ENCODE measurements at regions not wholly inside any gene's neighbourhood (a gene's known extent, or its start where the extent isn't known, plus 50 kb on each side); places are given as distances from the start of the nearest gene placed in this dataset.

- Mint-ChIP-seq H3K27me3 (peaks cover 0 to 21% of the 10 kb centered on the region in 2 donors), H3K27ac (no peak overlapping the region), H3K9me3 (peaks cover 0 to 3% (median 0%) of the 10 kb centered on the region in 3 donors), H3K4me3 (no peak overlapping the region), H3K4me1 (no peaks in the 10 kb centered on the region), H3K36me3 (no peaks in the 10 kb centered on the region)
- no peaks in the 10 kb centered on the region for H3K4me1 ChIP-seq (ENCODE audit: control insufficient read depth in 1 of 2, extremely low read depth in 1 of 2, insufficient read depth in 2 of 2, low read length in 2 of 2)
- H3K9me3 ChIP-seq = no peaks in the 10 kb centered on the region
- H3K36me3 ChIP-seq (ENCODE audit: control insufficient read depth in 2 of 2, extremely low read depth in 1 of 2, insufficient read depth in 1 of 2, low read length in 1 of 2) = no peaks in the 10 kb centered on the region
- DNase-seq = no peak
- ChIA-PET CTCF (no interaction called here), POLR2A (no interaction called here)
- H3K4me3 ChIP-seq (ENCODE audit: control insufficient read depth in 1 of 2, extremely low read depth in 1 of 2, low read length in 1 of 2) = no peak overlapping the region
- WGBS (ENCODE audit: insufficient coverage) = 75% methylated on average over 2 of the region's 4 CpGs
- no peak overlapping the region for H3K27ac ChIP-seq (ENCODE audit: low read length)
- no peak for ATAC-seq (replicated peaks in 1 of 4)
- no peaks in the 10 kb centered on the region for H3K27me3 ChIP-seq (replicated peaks in 1 of 2; ENCODE audit: control insufficient read depth in 2 of 2, extremely low read depth in 1 of 2, insufficient read depth in 2 of 2, low read length in 1 of 2)
These were observed 51.8 kb upstream of the PAX1 start for GRCh38 chr20:21653628-21654027.

GRCh38 chr20:21643417-21643816 is 62.0 kb upstream of the PAX1 start:
- H3K27me3 ChIP-seq (replicated peaks in 1 of 2; ENCODE audit: control insufficient read depth in 2 of 2, extremely low read depth in 1 of 2, insufficient read depth in 2 of 2, low read length in 1 of 2) = peaks cover 0 to 10% of the 10 kb centered on the region in 2 experiments
- no peaks in the 10 kb centered on the region for H3K4me1 ChIP-seq (ENCODE audit: control insufficient read depth in 1 of 2, extremely low read depth in 1 of 2, insufficient read depth in 2 of 2, low read length in 2 of 2)
- ATAC-seq (replicated peaks in 1 of 4) (no peak), DNase-seq (no peak)
- no peaks in the 10 kb centered on the region for H3K36me3 ChIP-seq (ENCODE audit: control insufficient read depth in 2 of 2, extremely low read depth in 1 of 2, insufficient read depth in 1 of 2, low read length in 1 of 2)
- no peak overlapping the region for H3K4me3 ChIP-seq (ENCODE audit: control insufficient read depth in 1 of 2, extremely low read depth in 1 of 2, low read length in 1 of 2)
- peaks cover 10 to 22% of the 10 kb centered on the region in 2 donors for H3K27me3 Mint-ChIP-seq
- ChIA-PET CTCF (no interaction called here), POLR2A (no interaction called here)
- no peak overlapping the region for H3K27ac Mint-ChIP-seq
- no peaks in the 10 kb centered on the region for H3K36me3 Mint-ChIP-seq
- no peaks in the 10 kb centered on the region for H3K9me3 ChIP-seq
- WGBS (ENCODE audit: insufficient coverage) = no CpG with 5 or more reads among the region's 6 CpGs
- H3K9me3 Mint-ChIP-seq = peaks cover 7 to 21% (median 20%) of the 10 kb centered on the region in 3 donors
- no peak overlapping the region for H3K27ac ChIP-seq (ENCODE audit: low read length)
- H3K4me1 Mint-ChIP-seq = no peaks in the 10 kb centered on the region
- H3K4me3 Mint-ChIP-seq = no peak overlapping the region

- H3K27ac ChIP-seq (ENCODE audit: low read length) = no peak overlapping the region
- peaks cover 10 to 31% of the 10 kb centered on the region in 2 donors for H3K27me3 Mint-ChIP-seq
- no peak overlapping the region for H3K4me3 Mint-ChIP-seq
- 19% methylated on average over 3 of the region's 4 CpGs for WGBS (ENCODE audit: insufficient coverage)
- ATAC-seq (replicated peaks in 1 of 4) (no peak), DNase-seq (no peak)
- H3K27me3 ChIP-seq (replicated peaks in 1 of 2; ENCODE audit: control insufficient read depth in 2 of 2, extremely low read depth in 1 of 2, insufficient read depth in 2 of 2, low read length in 1 of 2) = peaks cover 0 to 10% of the 10 kb centered on the region in 2 experiments
- H3K36me3 ChIP-seq (ENCODE audit: control insufficient read depth in 2 of 2, extremely low read depth in 1 of 2, insufficient read depth in 1 of 2, low read length in 1 of 2) = no peaks in the 10 kb centered on the region
- ChIA-PET CTCF (interaction anchor here in 1 of 2 donors (1.1 kb wide), 1 partner anchor 79 kb away, joined by 5 read pairs; no protein-coding TSS in a partner anchor), POLR2A (interaction anchor here in 1 of 2 donors (0.7 kb wide), 1 partner anchor 980 kb away, joined by 3 read pairs; no protein-coding TSS in a partner anchor)
- H3K4me1 Mint-ChIP-seq = no peaks in the 10 kb centered on the region
- H3K9me3 Mint-ChIP-seq = peaks cover 4 to 22% (median 15%) of the 10 kb centered on the region in 3 donors
- H3K4me3 ChIP-seq (ENCODE audit: control insufficient read depth in 1 of 2, extremely low read depth in 1 of 2, low read length in 1 of 2) = no peak overlapping the region
- H3K27ac Mint-ChIP-seq = no peak overlapping the region
- H3K9me3 ChIP-seq = no peaks in the 10 kb centered on the region
- no peaks in the 10 kb centered on the region for H3K4me1 ChIP-seq (ENCODE audit: control insufficient read depth in 1 of 2, extremely low read depth in 1 of 2, insufficient read depth in 2 of 2, low read length in 2 of 2)
- no peaks in the 10 kb centered on the region for H3K36me3 Mint-ChIP-seq
These were observed 64.9 kb upstream of the PAX1 start for GRCh38 chr20:21640556-21640955.

GRCh38 chr20:21633829-21634228 is 71.6 kb upstream of the PAX1 start:
- 94% methylated on average over 2 of the region's 4 CpGs for WGBS (ENCODE audit: insufficient coverage)
- no peak for DNase-seq
- H3K27me3 Mint-ChIP-seq = peaks cover 3 to 31% of the 10 kb centered on the region in 2 donors

GRCh38 chr20:21632735-21633053 is 72.8 kb upstream of the PAX1 start:
- H3K4me3 Mint-ChIP-seq = no peak overlapping the region
- POLR2A ChIA-PET = no interaction called here
- CTCF ChIA-PET = no interaction called here

More at GRCh38 chr20:21633829-21634228, 71.6 kb upstream of the PAX1 start:
- H3K4me3 Mint-ChIP-seq = no peak overlapping the region
- Histone ChIP-seq H3K9me3 (no peaks in the 10 kb centered on the region), H3K4me3 (ENCODE audit: control insufficient read depth in 1 of 2, extremely low read depth in 1 of 2, low read length in 1 of 2) (no peak overlapping the region), H3K36me3 (ENCODE audit: control insufficient read depth in 2 of 2, extremely low read depth in 1 of 2, insufficient read depth in 1 of 2, low read length in 1 of 2) (no peaks in the 10 kb centered on the region), H3K4me1 (ENCODE audit: control insufficient read depth in 1 of 2, extremely low read depth in 1 of 2, insufficient read depth in 2 of 2, low read length in 2 of 2) (no peaks in the 10 kb centered on the region), H3K27ac (ENCODE audit: low read length) (no peak overlapping the region), H3K27me3 (replicated peaks in 1 of 2; ENCODE audit: control insufficient read depth in 2 of 2, extremely low read depth in 1 of 2, insufficient read depth in 2 of 2, low read length in 1 of 2) (peaks cover 0 to 12% of the 10 kb centered on the region in 2 experiments)
- no peak for ATAC-seq (replicated peaks in 1 of 4)
- no peaks in the 10 kb centered on the region for H3K4me1 Mint-ChIP-seq
- H3K9me3 Mint-ChIP-seq = peaks cover 0 to 5% (median 0%) of the 10 kb centered on the region in 3 donors
- ChIA-PET POLR2A (no interaction called here), CTCF (no interaction called here)
- H3K27ac Mint-ChIP-seq = no peak overlapping the region
- H3K36me3 Mint-ChIP-seq = no peaks in the 10 kb centered on the region

GRCh38 chr20:21632031-21632734 is 73.3 kb upstream of the PAX1 start:
- no peak overlapping the region for H3K27ac ChIP-seq (ENCODE audit: low read length)
- no peak overlapping the region for H3K4me3 ChIP-seq (ENCODE audit: control insufficient read depth in 1 of 2, extremely low read depth in 1 of 2, low read length in 1 of 2)
- Mint-ChIP-seq H3K27me3 (peaks cover 6 to 32% of the 10 kb centered on the region in 2 donors), H3K4me3 (no peak overlapping the region), H3K4me1 (no peaks in the 10 kb centered on the region), H3K36me3 (no peaks in the 10 kb centered on the region), H3K9me3 (peaks cover 0 to 5% (median 0%) of the 10 kb centered on the region in 3 donors), H3K27ac (no peak overlapping the region)
- no peak for DNase-seq
- ChIA-PET POLR2A (no interaction called here), CTCF (no interaction called here)
- H3K27me3 ChIP-seq (replicated peaks in 1 of 2; ENCODE audit: control insufficient read depth in 2 of 2, extremely low read depth in 1 of 2, insufficient read depth in 2 of 2, low read length in 1 of 2) = peaks cover 0 to 12% of the 10 kb centered on the region in 2 experiments
- 91% methylated on average over 7 of the region's 7 CpGs for WGBS (ENCODE audit: insufficient coverage)
- H3K9me3 ChIP-seq = no peaks in the 10 kb centered on the region
- H3K36me3 ChIP-seq (ENCODE audit: control insufficient read depth in 2 of 2, extremely low read depth in 1 of 2, insufficient read depth in 1 of 2, low read length in 1 of 2) = no peaks in the 10 kb centered on the region
- H3K4me1 ChIP-seq (ENCODE audit: control insufficient read depth in 1 of 2, extremely low read depth in 1 of 2, insufficient read depth in 2 of 2, low read length in 2 of 2) = no peaks in the 10 kb centered on the region
- ATAC-seq (replicated peaks in 1 of 4) = no peak

More at GRCh38 chr20:21632735-21633053, 72.8 kb upstream of the PAX1 start:
- Histone ChIP-seq H3K4me3 (ENCODE audit: control insufficient read depth in 1 of 2, extremely low read depth in 1 of 2, low read length in 1 of 2) (no peak overlapping the region), H3K27me3 (replicated peaks in 1 of 2; ENCODE audit: control insufficient read depth in 2 of 2, extremely low read depth in 1 of 2, insufficient read depth in 2 of 2, low read length in 1 of 2) (peaks cover 0 to 12% of the 10 kb centered on the region in 2 experiments), H3K27ac (ENCODE audit: low read length) (no peak overlapping the region), H3K4me1 (ENCODE audit: control insufficient read depth in 1 of 2, extremely low read depth in 1 of 2, insufficient read depth in 2 of 2, low read length in 2 of 2) (no peaks in the 10 kb centered on the region), H3K36me3 (ENCODE audit: control insufficient read depth in 2 of 2, extremely low read depth in 1 of 2, insufficient read depth in 1 of 2, low read length in 1 of 2) (no peaks in the 10 kb centered on the region), H3K9me3 (no peaks in the 10 kb centered on the region)
- Mint-ChIP-seq H3K27me3 (peaks cover 3 to 32% of the 10 kb centered on the region in 2 donors), H3K27ac (no peak overlapping the region), H3K36me3 (no peaks in the 10 kb centered on the region), H3K9me3 (peaks cover 0 to 5% (median 0%) of the 10 kb centered on the region in 3 donors), H3K4me1 (no peaks in the 10 kb centered on the region)
- WGBS (ENCODE audit: insufficient coverage) = 38% methylated on average over 1 of the region's 2 CpGs
- ATAC-seq (replicated peaks in 1 of 4) = no peak
- no peak for DNase-seq
